Adrenal gland (tissue), 9 donors: ENCODE measurements at regions not wholly inside any gene's neighbourhood (a gene's known extent, or its start where the extent isn't known, plus 50 kb on each side); places are given as distances from the start of the nearest gene placed in this dataset.

Source experiments
- DNase-seq, 7 donors: peaks; one replicate each; pipeline ENCODE4 v3.0.0-alpha.2; 2019 to 2020
- H3K27ac ChIP-seq, 5 donors: fragments of 200-600 bp; sonication (generic) in 4 of 5; 1 replicate in 3 of 5; 2 replicates in 2 of 5; pipeline versions ENCODE4 v1.5.1 to v1.8.0; 2016 to 2020; ENCODE audit warnings: mild to moderate bottlenecking in 1 of 5
- H3K27me3 ChIP-seq: fragments of 200-600 bp; 2 replicates; pipeline ENCODE4 v1.8.0; 2021
- H3K36me3 ChIP-seq, 2 donors: fragments of 200-600 bp; replicated peaks in 1 of 2; 1 replicate in 1 of 2; 2 replicates in 1 of 2; pipeline versions ENCODE4 v1.5.1 to v1.8.0; 2018 to 2022
- H3K4me1 ChIP-seq, 2 donors: fragments of 200-600 bp; replicated peaks in 1 of 2; 1 replicate in 1 of 2; 2 replicates in 1 of 2; pipeline versions ENCODE4 v1.5.1 to v1.8.0; 2018 to 2021
- H3K4me3 ChIP-seq, 4 donors: fragments of 200-600 bp; sonication (generic) in 3 of 4; one replicate each; pipeline ENCODE4 v1.5.1; 2016 to 2018
- H3K9me3 ChIP-seq, 3 donors: fragments of 200-600 bp; sonication (generic) in 1 of 3; replicated peaks in 1 of 3; 1 replicate in 2 of 3; 2 replicates in 1 of 3; pipeline versions ENCODE4 v1.5.1 to v1.8.0; 2016 to 2021
- POLR2A ChIP-seq, 2 donors: fragments of 450-650 bp; IDR thresholded peaks; one replicate each; pipeline ENCODE4 v1.6.1; 2017; ENCODE audit warnings: antibody characterized with exemption in 2 of 2, mild to moderate bottlenecking in 2 of 2, moderate library complexity in 1 of 2
- WGBS, 4 donors: extraction: QIAGEN DNeasy Blood & Tissue Kit in 2 of 4; methylation state at CpG; one replicate each; pipeline versions ENCODE4 v1.1.5 to v1.1.7; 2013 to 2017; 5-methylcytosine and 5-hydroxymethylcytosine counted together
- intact Hi-C, 2 donors: fragments of 100-400 bp; cut with DNase I; formaldehyde crosslinking; loops; one replicate each; pipeline versions ENCODE4 v1.14.1 to v1.15.0; 2022 to 2023
- TF ChIP-seq, protein P1 (sequence below), 6 experiments: fragments of 450-650 bp in 4 of 6; fragments of 200-600 bp in 2 of 6; sonication (generic) in 1 of 6; IDR thresholded peaks; 1 replicate in 5 of 6; 2 replicates in 1 of 6; pipeline versions ENCODE4 v1.5.1 to v1.8.0; 2016 to 2021; ENCODE audit warnings: antibody characterized with exemption in 6 of 6, mild to moderate bottlenecking in 2 of 6, moderate library complexity in 1 of 6
- donor health status: healthy with polysubstance abuse.
- donor health status: Bipolar disorder and iron deficiency.
- donor health status: DM: yes; HTN: yes; CAD: no.
- donor health status: DM: no; HTN: no; CAD: no.
- donor health status: DM: no; HTN: no; CAD: no.

DNA sequence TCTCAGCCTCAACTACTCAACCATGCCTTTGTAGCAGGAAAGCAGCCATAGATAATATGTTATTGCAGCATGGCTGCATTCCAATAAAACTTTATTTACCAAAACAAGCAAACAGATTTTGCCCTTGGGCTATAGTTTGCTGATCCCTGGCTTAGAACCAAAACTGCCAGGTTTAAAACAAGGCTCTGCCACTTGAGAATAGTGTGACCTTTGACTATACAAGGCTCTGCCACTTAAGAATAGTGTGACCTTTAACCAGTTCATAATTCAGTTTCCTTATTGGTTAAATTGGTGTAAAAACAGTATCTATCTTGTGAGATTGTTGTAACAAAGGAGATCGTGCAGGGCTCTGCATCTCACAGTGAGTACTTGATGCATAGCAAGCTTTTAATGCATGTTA is 217.3 kb upstream of the MTNR1B start:
- Histone ChIP-seq H3K4me1 (no peaks in the 10 kb centered on the region), H3K36me3 (no peaks in the 10 kb centered on the region), H3K4me3 (no peak overlapping the region), H3K27ac (no peak overlapping the region), H3K27me3 (no peaks in the 10 kb centered on the region), H3K9me3 (no peaks in the 10 kb centered on the region)
- 65 to 89% (median 73%) methylated on average over 1 of the region's 1 CpG for WGBS, 4 donors
- no peak for DNase-seq
- no peak for TF ChIP-seq POLR2A (IDR thresholded peaks at IDR 0.05)
- TF ChIP-seq, protein P1, sequence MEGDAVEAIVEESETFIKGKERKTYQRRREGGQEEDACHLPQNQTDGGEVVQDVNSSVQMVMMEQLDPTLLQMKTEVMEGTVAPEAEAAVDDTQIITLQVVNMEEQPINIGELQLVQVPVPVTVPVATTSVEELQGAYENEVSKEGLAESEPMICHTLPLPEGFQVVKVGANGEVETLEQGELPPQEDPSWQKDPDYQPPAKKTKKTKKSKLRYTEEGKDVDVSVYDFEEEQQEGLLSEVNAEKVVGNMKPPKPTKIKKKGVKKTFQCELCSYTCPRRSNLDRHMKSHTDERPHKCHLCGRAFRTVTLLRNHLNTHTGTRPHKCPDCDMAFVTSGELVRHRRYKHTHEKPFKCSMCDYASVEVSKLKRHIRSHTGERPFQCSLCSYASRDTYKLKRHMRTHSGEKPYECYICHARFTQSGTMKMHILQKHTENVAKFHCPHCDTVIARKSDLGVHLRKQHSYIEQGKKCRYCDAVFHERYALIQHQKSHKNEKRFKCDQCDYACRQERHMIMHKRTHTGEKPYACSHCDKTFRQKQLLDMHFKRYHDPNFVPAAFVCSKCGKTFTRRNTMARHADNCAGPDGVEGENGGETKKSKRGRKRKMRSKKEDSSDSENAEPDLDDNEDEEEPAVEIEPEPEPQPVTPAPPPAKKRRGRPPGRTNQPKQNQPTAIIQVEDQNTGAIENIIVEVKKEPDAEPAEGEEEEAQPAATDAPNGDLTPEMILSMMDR (IDR thresholded peaks at IDR 0.05), result no peak
- intact Hi-C loops, result no loop called here

DNA sequence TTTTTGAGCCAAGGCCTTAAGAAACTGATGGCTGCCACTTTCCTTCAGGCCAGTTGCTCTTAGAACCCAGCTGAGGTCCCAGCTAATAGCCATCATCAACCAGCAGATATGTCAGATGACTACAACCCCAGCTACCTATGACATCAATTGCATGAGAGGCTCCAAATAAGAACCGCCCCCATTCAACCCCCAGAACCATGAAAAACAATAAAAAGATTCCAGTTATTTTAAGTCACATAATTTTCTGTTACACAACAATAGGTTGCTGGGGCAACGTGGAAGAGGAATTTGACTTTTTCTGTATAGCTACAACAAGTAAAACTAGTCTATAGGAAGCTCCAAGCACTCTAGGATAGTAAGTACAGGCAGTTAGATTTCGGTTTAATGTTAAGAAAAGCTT is 216.3 kb upstream of the MTNR1B start:
- TF ChIP-seq, protein P1 (IDR thresholded peaks at IDR 0.05), result no peak
- TF ChIP-seq POLR2A (IDR thresholded peaks at IDR 0.05), result no peak
- no peak overlapping the region for H3K4me3 ChIP-seq
- no peaks in the 10 kb centered on the region for H3K9me3 ChIP-seq
- H3K36me3 ChIP-seq, result no peaks in the 10 kb centered on the region
- intact Hi-C loops, result no loop called here
- H3K27ac ChIP-seq, result no peak overlapping the region
- no peaks in the 10 kb centered on the region for H3K27me3 ChIP-seq
- no peak for DNase-seq
- no peaks in the 10 kb centered on the region for H3K4me1 ChIP-seq
- 72 to 87% (median 79%) methylated on average over 3 of the region's 3 CpGs for WGBS, 4 donors

DNA sequence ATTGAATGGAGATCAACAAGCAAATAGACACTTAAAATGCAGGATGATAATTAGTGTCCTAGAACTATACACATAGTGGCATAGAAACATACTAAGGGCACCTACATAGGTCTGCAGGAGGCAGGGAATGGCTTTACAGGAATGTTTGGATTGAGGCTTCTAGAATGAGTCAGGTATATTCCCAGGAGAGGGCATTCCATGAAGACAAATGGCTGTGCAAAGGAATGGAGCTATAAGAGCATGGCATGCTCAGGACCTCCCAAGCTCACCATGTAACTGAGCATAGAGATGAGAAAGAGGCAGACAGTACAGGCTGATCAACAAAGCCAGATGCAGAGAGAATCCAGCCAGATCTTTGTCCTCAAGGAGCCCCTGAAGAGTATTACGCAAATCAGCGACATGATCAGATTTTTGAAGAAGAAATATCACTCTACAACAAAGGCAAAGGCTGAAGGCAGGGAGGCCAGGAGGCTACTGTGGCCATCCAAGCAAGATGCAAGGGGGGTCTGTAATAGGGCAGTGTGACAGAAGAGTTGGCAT is 211.1 kb upstream of the MTNR1B start:
- TF ChIP-seq POLR2A (IDR thresholded peaks at IDR 0.05), result no peak
- TF ChIP-seq, protein P1 (IDR thresholded peaks at IDR 0.05), result no peak
- Histone ChIP-seq H3K4me1 (no peaks in the 10 kb centered on the region), H3K36me3 (no peaks in the 10 kb centered on the region), H3K27ac (no peak overlapping the region), H3K27me3 (no peaks in the 10 kb centered on the region), H3K9me3 (no peaks in the 10 kb centered on the region), H3K4me3 (no peak overlapping the region)
- intact Hi-C loops, result no loop called here
- WGBS, 4 donors, result 87 to 97% (median 88%) methylated on average over 2 of the region's 2 CpGs
- DNase-seq, result no peak

DNA sequence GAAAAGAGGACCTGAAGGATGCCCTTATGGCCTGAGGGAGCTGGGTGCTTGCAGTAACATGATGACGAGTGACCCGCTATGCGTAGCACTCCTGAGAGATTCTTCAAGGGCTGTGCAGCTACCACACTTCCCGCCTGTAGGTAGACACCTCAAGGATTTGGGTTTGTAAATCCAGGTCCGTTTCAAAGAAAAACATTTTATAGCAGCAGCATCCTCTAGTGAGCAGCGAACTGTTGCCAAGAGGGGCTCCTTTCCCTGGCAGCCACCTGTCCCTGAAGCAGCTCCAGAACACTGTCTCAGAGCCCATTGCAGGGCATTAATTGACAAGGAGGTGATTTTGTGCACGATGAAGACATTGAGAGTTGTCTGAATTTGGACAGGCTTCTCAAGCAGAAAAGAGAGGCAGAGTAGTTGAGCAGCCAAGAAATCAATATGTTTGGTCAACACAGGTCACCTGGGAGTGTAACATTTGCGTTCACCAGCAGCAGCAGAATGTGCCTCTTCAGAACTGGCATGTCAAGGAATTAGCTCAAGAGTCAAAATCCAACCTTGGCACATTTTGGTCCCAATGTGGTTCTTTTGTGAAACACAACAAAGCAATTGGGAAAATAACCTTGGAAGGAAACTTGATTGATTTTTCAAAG is 209.8 kb upstream of the MTNR1B start:
- no peak for DNase-seq
- Histone ChIP-seq H3K9me3 (no peaks in the 10 kb centered on the region), H3K36me3 (no peaks in the 10 kb centered on the region), H3K4me1 (no peaks in the 10 kb centered on the region), H3K4me3 (no peak overlapping the region), H3K27me3 (no peaks in the 10 kb centered on the region), H3K27ac (no peak overlapping the region)
- TF ChIP-seq POLR2A (IDR thresholded peaks at IDR 0.05), result no peak
- TF ChIP-seq, protein P1 (IDR thresholded peaks at IDR 0.05), result no peak
- 77 to 81% (median 79%) methylated on average over 8 of the region's 8 CpGs for WGBS, 4 donors
- intact Hi-C loops, result no loop called here
